AG10803 (cell line): ENCODE measurements at regions not wholly inside any gene's neighbourhood (a gene's known extent, or its start where the extent isn't known, plus 50 kb on each side); places are given as distances from the start of the nearest gene placed in this dataset.
A peak's percentile ranks its signal among the peaks of the same experiment; 100 is the strongest.

Source experiments
- DNase-seq: peaks from one replicate; pipeline ENCODE4 v3.0.0; 2010; ENCODE audit warnings: low read depth
- H3K4me3 ChIP-seq: 2 replicates; pipeline ENCODE4 v1.5.1; 2011; ENCODE audit warnings: mild to moderate bottlenecking, low read length, control low read depth
- TF ChIP-seq, protein P1 (sequence below): conservative IDR thresholded peaks from 2 replicates; pipeline ENCODE4 v1.5.1; 2011; ENCODE audit warnings: mild to moderate bottlenecking, low read length, control low read depth, inconsistent platforms

DNA sequence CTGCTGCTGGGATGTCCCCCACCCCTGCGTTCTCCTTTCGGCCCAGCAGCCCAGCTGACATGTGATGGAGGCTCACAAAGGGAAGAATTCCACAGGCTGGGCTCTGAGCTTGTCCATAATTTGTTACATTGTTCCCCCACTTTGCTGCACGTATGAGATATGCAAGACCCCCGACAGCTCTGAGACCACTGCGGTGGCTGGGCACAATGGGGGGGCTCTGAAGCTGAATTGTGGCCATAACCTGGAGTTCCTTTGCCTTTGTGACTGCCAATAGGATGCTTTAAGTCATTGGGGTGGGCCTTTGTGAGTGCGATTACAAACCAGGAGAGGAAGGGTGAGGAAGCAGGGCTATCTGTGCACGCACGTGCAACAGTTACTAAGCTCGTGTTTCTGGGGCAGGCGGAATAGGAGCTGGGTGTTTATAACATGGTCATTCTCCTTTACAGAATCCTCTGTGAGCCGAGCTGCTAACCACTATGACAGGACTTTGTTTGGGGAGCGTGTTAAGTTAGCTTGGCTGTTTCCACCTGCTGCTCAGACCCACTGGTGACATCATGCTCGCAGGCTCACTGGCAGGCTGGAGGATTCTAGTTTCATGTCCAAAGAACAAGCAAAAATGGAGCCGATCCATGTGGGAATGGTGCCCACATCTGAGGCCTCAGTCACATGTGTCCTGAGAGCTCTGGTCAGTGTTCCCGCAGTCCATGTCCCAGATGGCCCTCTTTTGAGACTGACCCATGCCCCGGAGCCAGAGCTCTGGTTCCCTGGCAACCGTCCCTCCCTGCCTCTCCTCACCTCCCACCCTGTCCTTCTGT, 208.3 kb upstream of the SALL1 start:
- TF ChIP-seq, protein P1, sequence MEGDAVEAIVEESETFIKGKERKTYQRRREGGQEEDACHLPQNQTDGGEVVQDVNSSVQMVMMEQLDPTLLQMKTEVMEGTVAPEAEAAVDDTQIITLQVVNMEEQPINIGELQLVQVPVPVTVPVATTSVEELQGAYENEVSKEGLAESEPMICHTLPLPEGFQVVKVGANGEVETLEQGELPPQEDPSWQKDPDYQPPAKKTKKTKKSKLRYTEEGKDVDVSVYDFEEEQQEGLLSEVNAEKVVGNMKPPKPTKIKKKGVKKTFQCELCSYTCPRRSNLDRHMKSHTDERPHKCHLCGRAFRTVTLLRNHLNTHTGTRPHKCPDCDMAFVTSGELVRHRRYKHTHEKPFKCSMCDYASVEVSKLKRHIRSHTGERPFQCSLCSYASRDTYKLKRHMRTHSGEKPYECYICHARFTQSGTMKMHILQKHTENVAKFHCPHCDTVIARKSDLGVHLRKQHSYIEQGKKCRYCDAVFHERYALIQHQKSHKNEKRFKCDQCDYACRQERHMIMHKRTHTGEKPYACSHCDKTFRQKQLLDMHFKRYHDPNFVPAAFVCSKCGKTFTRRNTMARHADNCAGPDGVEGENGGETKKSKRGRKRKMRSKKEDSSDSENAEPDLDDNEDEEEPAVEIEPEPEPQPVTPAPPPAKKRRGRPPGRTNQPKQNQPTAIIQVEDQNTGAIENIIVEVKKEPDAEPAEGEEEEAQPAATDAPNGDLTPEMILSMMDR, result no peak
- H3K4me3 ChIP-seq, result no peak overlapping the region
- DNase-seq, result peak; percentile 11

DNA sequence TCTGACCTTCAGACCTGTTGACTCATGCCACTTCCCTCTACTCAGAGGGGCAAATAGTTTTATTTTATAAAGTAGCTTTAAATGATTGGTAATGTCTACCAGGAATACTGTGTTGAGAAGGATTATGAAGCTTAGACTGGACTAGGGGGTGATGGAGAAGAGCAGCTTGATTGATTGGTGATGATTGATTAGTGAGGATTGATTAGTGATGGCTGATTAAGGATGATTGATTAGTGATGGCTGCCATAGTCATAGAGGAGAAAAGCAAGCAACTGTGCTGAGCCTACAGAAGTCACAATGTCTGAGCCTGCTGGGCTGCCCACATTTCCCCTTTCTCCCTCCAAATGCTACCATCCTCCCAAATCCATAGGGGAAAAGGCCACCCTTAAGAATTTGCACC, 206.8 kb upstream of the SALL1 start:
- TF ChIP-seq, protein P1, result no peak
- no peak overlapping the region for H3K4me3 ChIP-seq
- DNase-seq, result no peak

DNA sequence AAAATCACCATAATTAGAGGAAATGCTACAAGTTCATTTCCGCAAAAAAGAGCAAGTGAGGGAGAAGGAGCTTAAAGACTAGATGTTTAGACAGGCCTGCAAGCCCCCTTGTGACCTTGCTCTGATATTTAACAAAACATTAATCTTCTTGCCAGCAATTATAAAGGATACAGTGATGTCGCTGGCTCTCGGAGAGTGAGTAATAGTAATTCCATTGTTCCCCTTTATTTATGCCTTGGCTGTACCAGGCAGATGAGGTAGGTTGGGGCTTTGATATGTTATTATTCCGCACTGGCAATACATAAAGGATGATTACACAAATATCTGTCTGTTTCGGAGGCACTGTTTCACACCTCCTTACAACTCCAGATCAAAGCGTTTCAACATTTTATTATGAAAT, 204.8 kb upstream of the SALL1 start:
- TF ChIP-seq, protein P1, result no peak
- H3K4me3 ChIP-seq, result no peak overlapping the region
- DNase-seq, result no peak

DNA sequence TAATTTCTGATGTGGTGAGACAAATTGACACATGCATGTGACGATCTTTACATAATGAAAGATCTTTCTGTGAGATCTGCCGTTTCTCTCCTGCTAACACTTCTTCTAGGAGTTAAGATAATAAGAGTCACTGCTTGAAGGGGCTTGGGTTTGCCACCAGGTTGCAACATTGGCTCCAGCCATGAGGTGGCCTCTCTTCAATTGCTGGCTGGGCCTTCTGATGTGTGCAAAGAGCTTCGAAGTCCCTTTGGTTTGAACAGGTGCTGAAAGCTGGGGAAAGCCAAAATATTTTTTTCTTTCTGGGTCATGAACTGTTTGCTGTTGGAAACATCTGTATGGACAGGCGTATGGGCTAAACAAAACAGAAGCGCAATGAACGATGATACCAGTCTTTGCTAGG, 204.1 kb upstream of the SALL1 start:
- no peak overlapping the region for H3K4me3 ChIP-seq
- TF ChIP-seq, protein P1, result no peak
- DNase-seq, result no peak

DNA sequence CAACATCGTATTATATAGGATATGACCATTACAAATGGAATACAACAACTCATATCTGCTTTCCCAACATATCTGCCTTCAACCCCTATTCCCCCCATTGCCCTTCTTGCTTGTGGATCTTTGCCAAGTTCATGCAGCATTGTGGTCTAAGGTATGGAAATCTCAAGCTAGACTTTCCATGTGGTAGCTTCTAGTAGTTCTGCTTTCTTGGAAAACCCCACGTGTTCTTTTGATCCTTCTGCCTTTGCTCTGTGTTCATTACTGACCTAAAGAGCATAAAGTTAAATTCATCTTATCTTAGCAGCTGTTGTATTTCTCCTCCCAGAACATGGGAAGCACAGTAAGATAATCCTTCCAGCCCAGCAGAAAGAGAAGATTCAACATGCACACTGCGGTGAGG, 202.0 kb upstream of the SALL1 start:
- H3K4me3 ChIP-seq, result no peak overlapping the region
- no peak for DNase-seq
- TF ChIP-seq, protein P1, result no peak

DNA sequence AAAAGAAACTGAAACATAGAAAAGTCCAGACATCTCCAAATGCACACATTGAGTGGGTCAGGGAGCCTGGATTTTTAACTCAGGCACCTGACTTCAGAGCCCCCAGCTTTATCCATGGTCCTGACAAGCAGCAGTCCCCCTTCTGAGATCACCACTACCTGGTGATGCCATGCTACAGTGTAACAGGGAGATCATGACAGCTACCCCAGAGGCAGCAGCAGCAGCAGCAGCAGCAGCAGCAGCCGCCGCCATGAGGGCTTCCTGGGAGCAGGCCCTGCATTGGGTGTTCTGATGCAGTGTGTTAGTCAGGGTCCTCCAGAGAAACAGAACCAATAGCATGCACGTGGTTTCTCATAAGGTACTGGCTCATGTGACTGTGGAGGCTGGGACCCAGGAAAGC, 198.6 kb upstream of the SALL1 start:
- H3K4me3 ChIP-seq, result no peak overlapping the region
- TF ChIP-seq, protein P1, result no peak
- no peak for DNase-seq

DNA sequence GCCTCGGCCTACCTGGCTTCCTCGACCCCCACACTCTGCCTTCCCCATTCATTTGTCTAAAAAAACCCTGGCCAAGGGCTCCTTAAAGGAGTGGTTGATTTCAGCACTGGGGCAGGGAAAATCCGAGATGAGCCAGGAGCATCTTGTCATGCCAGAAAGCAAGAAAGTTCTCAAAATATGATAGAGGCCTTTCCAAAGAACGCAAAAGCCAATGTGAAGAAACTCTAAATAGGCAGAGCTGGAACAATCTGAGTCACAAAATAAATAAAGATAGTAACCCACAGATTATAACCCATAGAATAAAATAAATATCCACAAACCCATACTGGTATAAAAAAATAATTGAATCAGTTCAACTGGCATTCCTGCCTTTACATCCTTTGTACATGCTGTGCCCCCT, 192.3 kb upstream of the SALL1 start:
- TF ChIP-seq, protein P1, result no peak
- no peak for DNase-seq
- no peak overlapping the region for H3K4me3 ChIP-seq
